HCT116 (cell line): ENCODE measurements at regions not wholly inside any gene's neighbourhood (a gene's known extent, or its start where the extent isn't known, plus 50 kb on each side); places are given as distances from the start of the nearest gene placed in this dataset.

Source experiments
- ATF3 ChIP-seq: IDR thresholded peaks from 2 replicates; pipeline ENCODE4 v1.6.1; 2012
- EZH2 ChIP-seq: fragments of 200-600 bp; sonication (generic); IDR thresholded peaks from 2 replicates; pipeline ENCODE4 v1.6.1; 2017; ENCODE audit warnings: antibody characterized with exemption, mixed run types
- EZH2phosphoT487 ChIP-seq: fragments of 200-600 bp; IDR thresholded peaks from 2 replicates; pipeline ENCODE4 v1.6.1; 2018; ENCODE audit warnings: antibody characterized with exemption, borderline replicate concordance
- FOSL1 ChIP-seq: IDR thresholded peaks from 2 replicates; pipeline ENCODE4 v1.6.1; 2012; ENCODE audit warnings: low read depth
- POLR2A ChIP-seq: IDR thresholded peaks from 2 replicates; pipeline ENCODE4 v1.7.0; 2011; ENCODE audit warnings: borderline replicate concordance; ENCODE audit not compliant: insufficient read depth, insufficient read length; ENCODE audit errors: extremely low read depth
- POLR2AphosphoS5 ChIP-seq: IDR thresholded peaks from 2 replicates; pipeline ENCODE4 v1.6.1; 2011; ENCODE audit warnings: mild to moderate bottlenecking, low read depth, low read length, moderate library complexity
- RAD21 ChIP-seq: IDR thresholded peaks from 2 replicates; pipeline ENCODE4 v1.6.1; 2012; ENCODE audit warnings: low read depth, mild to moderate bottlenecking
- REST ChIP-seq: IDR thresholded peaks from 2 replicates; pipeline ENCODE4 v1.6.1; 2012; ENCODE audit warnings: low read depth
- SIN3A ChIP-seq: IDR thresholded peaks from 2 replicates; pipeline ENCODE4 v1.6.1; 2012; ENCODE audit warnings: low read depth
- ZBTB33 ChIP-seq: IDR thresholded peaks from 2 replicates; pipeline ENCODE4 v1.6.1; 2011; ENCODE audit warnings: mild to moderate bottlenecking, low read length, moderate library complexity; ENCODE audit not compliant: insufficient replicate concordance; ENCODE audit errors: extremely low read depth
- ZNF274 ChIP-seq: fragments of 200-500 bp; sonication (Bioruptor generic); IDR thresholded peaks from 2 replicates; pipeline ENCODE4 v1.6.1; 2014; ENCODE audit warnings: mild to moderate bottlenecking, low read depth, low read length, inconsistent platforms
- TF ChIP-seq, protein P1 (sequence below), 3 experiments: fragments of 200-600 bp in 1 of 3; sonication (generic) in 1 of 3; IDR thresholded peaks in 2 of 3; conservative IDR thresholded peaks in 1 of 3; 2 replicates each; pipeline ENCODE4 v1.5.1; 2012 to 2017; ENCODE audit warnings: low read depth in 2 of 3, low read length in 2 of 3, antibody characterized with exemption in 1 of 3, borderline replicate concordance in 1 of 3, control low read depth in 1 of 3, mild to moderate bottlenecking in 1 of 3, mixed read lengths in 1 of 3, mixed run types in 1 of 3, moderate library complexity in 1 of 3; ENCODE audit not compliant: insufficient read depth in 1 of 3

DNA sequence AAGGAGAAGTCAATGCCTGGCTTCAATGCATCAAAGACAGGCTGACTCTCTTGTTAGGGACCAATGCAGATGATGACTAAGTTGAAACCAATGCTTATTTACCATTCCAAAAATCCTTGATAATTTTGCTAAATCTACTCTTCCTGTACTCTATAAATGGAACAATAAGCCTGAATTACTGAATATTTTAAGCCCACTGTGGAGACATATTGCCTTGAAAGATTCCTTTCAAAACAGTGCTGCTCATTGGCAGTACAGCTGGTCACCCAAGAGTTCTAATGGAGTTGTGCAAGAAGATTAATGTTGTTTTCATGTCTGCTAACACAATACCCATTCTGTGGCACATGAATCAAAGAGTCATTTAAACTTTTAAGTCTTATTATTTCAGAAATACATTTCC, 181.0 kb upstream of the CBLB start:
- TF ChIP-seq EZH2 = no peak
- TF ChIP-seq, protein P1, sequence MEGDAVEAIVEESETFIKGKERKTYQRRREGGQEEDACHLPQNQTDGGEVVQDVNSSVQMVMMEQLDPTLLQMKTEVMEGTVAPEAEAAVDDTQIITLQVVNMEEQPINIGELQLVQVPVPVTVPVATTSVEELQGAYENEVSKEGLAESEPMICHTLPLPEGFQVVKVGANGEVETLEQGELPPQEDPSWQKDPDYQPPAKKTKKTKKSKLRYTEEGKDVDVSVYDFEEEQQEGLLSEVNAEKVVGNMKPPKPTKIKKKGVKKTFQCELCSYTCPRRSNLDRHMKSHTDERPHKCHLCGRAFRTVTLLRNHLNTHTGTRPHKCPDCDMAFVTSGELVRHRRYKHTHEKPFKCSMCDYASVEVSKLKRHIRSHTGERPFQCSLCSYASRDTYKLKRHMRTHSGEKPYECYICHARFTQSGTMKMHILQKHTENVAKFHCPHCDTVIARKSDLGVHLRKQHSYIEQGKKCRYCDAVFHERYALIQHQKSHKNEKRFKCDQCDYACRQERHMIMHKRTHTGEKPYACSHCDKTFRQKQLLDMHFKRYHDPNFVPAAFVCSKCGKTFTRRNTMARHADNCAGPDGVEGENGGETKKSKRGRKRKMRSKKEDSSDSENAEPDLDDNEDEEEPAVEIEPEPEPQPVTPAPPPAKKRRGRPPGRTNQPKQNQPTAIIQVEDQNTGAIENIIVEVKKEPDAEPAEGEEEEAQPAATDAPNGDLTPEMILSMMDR (IDR thresholded peaks at IDR 0.05 in 2 of 3, conservative IDR thresholded peaks at IDR 0.05 in 1 of 3; ENCODE audit: borderline replicate concordance in 1 of 3, insufficient read depth in 1 of 3, low read depth in 2 of 3, low read length in 2 of 3) = no peak
- TF ChIP-seq SIN3A = no peak
- no peak for TF ChIP-seq ZNF274
- no peak for TF ChIP-seq ATF3
- TF ChIP-seq REST = no peak
- TF ChIP-seq POLR2A = no peak
- no peak for TF ChIP-seq POLR2AphosphoS5
- no peak for TF ChIP-seq EZH2phosphoT487
- no peak for TF ChIP-seq FOSL1
- TF ChIP-seq ZBTB33 = no peak
- no peak for TF ChIP-seq RAD21
